Hepatocyte (in vitro differentiated cells): ENCODE measurements at regions not wholly inside any gene's neighbourhood (a gene's known extent, or its start where the extent isn't known, plus 50 kb on each side); places are given as distances from the start of the nearest gene placed in this dataset.

Source experiments
- EZH2 ChIP-seq: fragments of 200-600 bp; sonication (generic); IDR thresholded peaks from 2 replicates; pipeline ENCODE4 v1.6.1; 2016; ENCODE audit warnings: antibody characterized with exemption, mild to moderate bottlenecking, borderline replicate concordance
- TF ChIP-seq, protein P1 (sequence below): fragments of 200-600 bp; sonication (generic); IDR thresholded peaks from 2 replicates; pipeline ENCODE4 v1.5.1; 2016; ENCODE audit warnings: antibody characterized with exemption, mild to moderate bottlenecking; ENCODE audit not compliant: poor library complexity

DNA sequence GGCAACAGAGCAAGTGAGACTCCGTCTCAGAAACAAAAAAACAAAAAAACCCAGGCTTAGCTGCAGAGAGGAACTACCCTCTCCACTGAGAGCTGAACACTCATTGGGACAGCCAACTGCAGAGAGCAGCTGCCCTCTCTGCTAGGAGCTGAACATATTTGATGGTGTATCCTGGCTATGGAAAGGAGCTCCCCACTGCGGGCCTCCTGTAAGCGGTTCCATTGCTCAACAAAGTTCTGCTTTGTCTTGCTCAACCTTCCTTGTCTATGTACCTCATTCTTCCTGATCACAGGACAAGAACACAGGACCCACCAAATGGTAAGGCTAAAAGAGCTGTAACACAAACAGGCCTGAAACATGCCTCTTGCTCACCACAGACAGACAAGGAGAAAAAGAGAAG lies 246.3 kb upstream of the LRRTM4 start:
- TF ChIP-seq, protein P1, sequence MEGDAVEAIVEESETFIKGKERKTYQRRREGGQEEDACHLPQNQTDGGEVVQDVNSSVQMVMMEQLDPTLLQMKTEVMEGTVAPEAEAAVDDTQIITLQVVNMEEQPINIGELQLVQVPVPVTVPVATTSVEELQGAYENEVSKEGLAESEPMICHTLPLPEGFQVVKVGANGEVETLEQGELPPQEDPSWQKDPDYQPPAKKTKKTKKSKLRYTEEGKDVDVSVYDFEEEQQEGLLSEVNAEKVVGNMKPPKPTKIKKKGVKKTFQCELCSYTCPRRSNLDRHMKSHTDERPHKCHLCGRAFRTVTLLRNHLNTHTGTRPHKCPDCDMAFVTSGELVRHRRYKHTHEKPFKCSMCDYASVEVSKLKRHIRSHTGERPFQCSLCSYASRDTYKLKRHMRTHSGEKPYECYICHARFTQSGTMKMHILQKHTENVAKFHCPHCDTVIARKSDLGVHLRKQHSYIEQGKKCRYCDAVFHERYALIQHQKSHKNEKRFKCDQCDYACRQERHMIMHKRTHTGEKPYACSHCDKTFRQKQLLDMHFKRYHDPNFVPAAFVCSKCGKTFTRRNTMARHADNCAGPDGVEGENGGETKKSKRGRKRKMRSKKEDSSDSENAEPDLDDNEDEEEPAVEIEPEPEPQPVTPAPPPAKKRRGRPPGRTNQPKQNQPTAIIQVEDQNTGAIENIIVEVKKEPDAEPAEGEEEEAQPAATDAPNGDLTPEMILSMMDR: no peak
- TF ChIP-seq EZH2: no peak
